ENCODE measurements at regions not wholly inside any gene's neighbourhood (a gene's known extent, or its start where the extent isn't known, plus 50 kb on each side); places are given as distances from the start of the nearest gene placed in this dataset.

DNA sequence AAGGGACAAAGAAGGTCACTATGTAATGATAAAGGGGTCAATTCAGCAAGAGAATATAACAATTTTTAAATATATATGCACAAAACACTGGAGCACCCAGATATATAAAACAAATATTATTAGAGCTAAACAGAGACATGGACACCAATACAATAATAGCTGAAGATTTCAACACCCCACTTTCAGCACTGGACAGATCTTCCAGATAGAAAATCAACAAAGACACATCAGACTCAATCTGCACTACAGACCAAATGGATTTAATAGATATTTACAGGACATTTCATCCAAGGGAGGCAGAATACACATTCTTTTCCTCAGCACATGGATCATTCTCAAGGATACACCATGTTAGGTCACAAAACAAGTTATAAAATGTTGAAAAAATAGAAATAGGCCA lies 111.4 kb downstream of the SOX3 start:
- no peak overlapping the region for H3K4me3 ChIP-seq (ENCODE audit: low read length)
- no peaks in the 10 kb centered on the region for H3K4me1 ChIP-seq (ENCODE audit: insufficient read depth, low read length)
- no peaks in the 10 kb centered on the region for H3K9me3 ChIP-seq (ENCODE audit: insufficient read depth, low read depth, low read length)
- H3K36me3 ChIP-seq (ENCODE audit: insufficient read depth, low read length) = no peaks in the 10 kb centered on the region
- H3K27me3 ChIP-seq (ENCODE audit: insufficient read depth, low read length) = no peaks in the 10 kb centered on the region
- H3K9ac ChIP-seq (ENCODE audit: low read depth, low read length) = no peak overlapping the region
- H3K27ac ChIP-seq (ENCODE audit: low read depth, low read length) = no peak overlapping the region

GRCh38 chrX:140391313-140391712 lies 113.6 kb downstream of the SOX3 start:
- Histone ChIP-seq H3K4me3 (ENCODE audit: low read length) (no peak overlapping the region), H3K27ac (ENCODE audit: low read depth, low read length) (no peak overlapping the region), H3K9ac (ENCODE audit: low read depth, low read length) (no peak overlapping the region), H3K36me3 (ENCODE audit: insufficient read depth, low read length) (no peaks in the 10 kb centered on the region), H3K9me3 (ENCODE audit: insufficient read depth, low read depth, low read length) (no peaks in the 10 kb centered on the region), H3K27me3 (ENCODE audit: insufficient read depth, low read length) (no peaks in the 10 kb centered on the region), H3K4me1 (ENCODE audit: insufficient read depth, low read length) (no peaks in the 10 kb centered on the region)
- WGBS = 83% methylated on average over 2 of the region's 3 CpGs

GRCh38 chrX:140389331-140389730 lies 115.5 kb downstream of the SOX3 start:
- 83% methylated on average over 3 of the region's 3 CpGs for WGBS
- Histone ChIP-seq H3K27me3 (ENCODE audit: insufficient read depth, low read length) (no peaks in the 10 kb centered on the region), H3K36me3 (ENCODE audit: insufficient read depth, low read length) (no peaks in the 10 kb centered on the region), H3K9me3 (ENCODE audit: insufficient read depth, low read depth, low read length) (no peaks in the 10 kb centered on the region), H3K4me1 (ENCODE audit: insufficient read depth, low read length) (no peaks in the 10 kb centered on the region), H3K9ac (ENCODE audit: low read depth, low read length) (no peak overlapping the region), H3K27ac (ENCODE audit: low read depth, low read length) (no peak overlapping the region), H3K4me3 (ENCODE audit: low read length) (no peak overlapping the region)

DNA sequence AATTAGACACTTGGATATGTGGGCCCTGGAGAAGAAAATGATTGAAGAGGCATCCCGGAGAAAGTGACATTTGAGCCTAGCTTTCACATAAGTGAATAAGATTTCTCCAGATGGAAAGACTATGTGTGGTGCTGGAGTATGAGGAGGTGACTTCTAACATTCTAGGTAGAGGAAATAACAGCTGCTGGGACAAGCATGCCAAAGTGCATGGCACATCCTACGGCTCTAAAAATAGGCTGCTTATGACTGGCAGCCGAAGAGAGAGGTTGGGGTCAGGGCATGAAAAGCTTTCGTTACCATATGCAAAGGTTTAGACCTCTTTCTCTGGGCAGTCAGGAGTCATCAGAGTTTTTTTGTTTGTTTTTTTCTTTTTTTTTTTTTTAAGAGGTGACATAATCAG lies 142.0 kb downstream of the SOX3 start:
- H3K4me1 ChIP-seq (ENCODE audit: insufficient read depth, low read length) = peaks cover 12% of the 10 kb centered on the region
- H3K27me3 ChIP-seq (ENCODE audit: insufficient read depth, low read length) = 0 out of 2 replicates have a peak, but pooled peaks cover 2% of the 10 kb centered on the region
- H3K27ac ChIP-seq (ENCODE audit: low read depth, low read length) = no peak overlapping the region
- no peak overlapping the region for H3K9ac ChIP-seq (ENCODE audit: low read depth, low read length)
- H3K9me3 ChIP-seq (ENCODE audit: insufficient read depth, low read depth, low read length) = no peaks in the 10 kb centered on the region
- H3K4me3 ChIP-seq (ENCODE audit: low read length) = no peak overlapping the region
- no peaks in the 10 kb centered on the region for H3K36me3 ChIP-seq (ENCODE audit: insufficient read depth, low read length)
- 71% methylated on average over 4 of the region's 4 CpGs for WGBS

DNA sequence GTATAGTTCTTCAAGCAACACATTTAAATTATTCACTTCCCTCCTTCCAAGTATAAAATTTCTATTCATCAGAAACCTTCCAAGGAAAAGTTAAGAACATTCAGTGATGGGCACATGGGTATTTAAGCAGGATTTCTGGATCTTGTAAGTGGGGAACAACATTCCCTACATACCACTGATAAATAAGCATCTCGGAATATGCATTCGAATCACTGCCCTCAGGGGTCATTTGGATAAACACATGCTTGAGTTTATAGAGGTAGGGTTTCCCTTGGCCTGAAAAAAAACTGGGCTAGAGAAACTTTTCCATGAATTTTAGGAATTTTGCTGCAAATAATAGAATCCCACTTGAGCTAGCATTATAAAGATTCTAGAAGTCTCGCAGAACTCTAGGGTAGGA lies 143.9 kb downstream of the SOX3 start:
- no peaks in the 10 kb centered on the region for H3K36me3 ChIP-seq (ENCODE audit: insufficient read depth, low read length)

DNA sequence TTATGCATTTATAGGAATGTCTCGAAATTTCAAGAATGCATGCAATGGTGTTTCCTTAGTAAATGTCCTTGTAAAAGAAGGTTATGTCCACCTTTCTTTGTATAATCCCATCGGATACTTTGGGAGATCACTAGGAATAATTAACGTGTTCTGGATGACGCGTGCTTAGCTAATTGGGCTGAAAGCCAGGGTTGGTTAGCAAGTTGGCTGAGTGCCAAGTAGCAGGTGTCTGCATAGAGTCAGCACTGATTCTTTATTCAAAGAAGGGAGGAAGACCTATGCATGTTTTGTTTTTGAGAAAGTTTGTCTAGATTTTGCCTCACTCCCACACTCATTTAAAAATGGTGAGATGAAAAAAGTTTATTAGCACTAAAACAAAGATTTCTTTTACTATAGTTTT lies 144.6 kb downstream of the SOX3 start:
- 53% methylated on average over 5 of the region's 5 CpGs for WGBS
- Histone ChIP-seq H3K9ac (ENCODE audit: low read depth, low read length) (no peak overlapping the region), H3K9me3 (ENCODE audit: insufficient read depth, low read depth, low read length) (no peaks in the 10 kb centered on the region), H3K36me3 (ENCODE audit: insufficient read depth, low read length) (no peaks in the 10 kb centered on the region), H3K27ac (ENCODE audit: low read depth, low read length) (no peak overlapping the region), H3K27me3 (ENCODE audit: insufficient read depth, low read length) (peaks cover 10% of the 10 kb centered on the region; the same call in 1 of the 2 replicates), H3K4me3 (ENCODE audit: low read length) (no peak overlapping the region), H3K4me1 (ENCODE audit: insufficient read depth, low read length) (peaks cover 12% of the 10 kb centered on the region)

More for the DNA sequence above, 143.9 kb downstream of the SOX3 start:
- Histone ChIP-seq H3K27me3 (ENCODE audit: insufficient read depth, low read length) (peaks cover 7% of the 10 kb centered on the region; the same call in 1 of the 2 replicates), H3K9me3 (ENCODE audit: insufficient read depth, low read depth, low read length) (no peaks in the 10 kb centered on the region), H3K4me3 (ENCODE audit: low read length) (no peak overlapping the region), H3K27ac (ENCODE audit: low read depth, low read length) (peak overlapping the region; percentile 60; the same call in 1 of the 2 replicates), H3K9ac (ENCODE audit: low read depth, low read length) (no peak overlapping the region), H3K4me1 (ENCODE audit: insufficient read depth, low read length) (peaks cover 12% of the 10 kb centered on the region)
- WGBS = 42% methylated on average over 3 of the region's 3 CpGs

- Histone ChIP-seq H3K9ac (ENCODE audit: low read depth, low read length) (no peak overlapping the region), H3K27ac (ENCODE audit: low read depth, low read length) (no peak overlapping the region), H3K36me3 (ENCODE audit: insufficient read depth, low read length) (no peaks in the 10 kb centered on the region), H3K4me3 (ENCODE audit: low read length) (no peak overlapping the region), H3K9me3 (ENCODE audit: insufficient read depth, low read depth, low read length) (no peaks in the 10 kb centered on the region), H3K27me3 (ENCODE audit: insufficient read depth, low read length) (peaks cover 10% of the 10 kb centered on the region; the same call in 1 of the 2 replicates), H3K4me1 (ENCODE audit: insufficient read depth, low read length) (peaks cover 14% of the 10 kb centered on the region)
- WGBS = 78% methylated on average over 9 of the region's 9 CpGs
Observed at GRCh38 chrX:140355922-140356321, 148.9 kb downstream of the SOX3 start.

DNA sequence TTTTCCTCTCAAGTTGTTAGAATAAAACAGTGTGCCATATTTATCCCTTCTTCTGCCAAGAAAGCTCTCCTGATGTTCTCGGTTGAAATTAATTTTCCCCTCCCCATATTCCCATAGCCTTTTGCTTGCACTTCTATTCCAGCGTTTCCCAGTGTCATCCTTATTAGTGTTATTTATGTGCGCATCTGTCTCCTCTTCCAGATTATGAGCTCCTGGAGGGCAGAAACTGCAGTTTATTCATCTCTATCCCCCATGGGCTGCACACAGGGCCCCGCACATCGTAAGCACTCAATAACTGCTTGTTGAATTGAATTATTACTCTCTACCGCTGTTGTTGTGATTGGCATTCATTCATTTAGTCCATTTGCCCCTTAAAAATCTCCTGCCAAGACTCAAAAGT lies 149.4 kb downstream of the SOX3 start:
- Histone ChIP-seq H3K9me3 (ENCODE audit: insufficient read depth, low read depth, low read length) (no peaks in the 10 kb centered on the region), H3K27me3 (ENCODE audit: insufficient read depth, low read length) (peaks cover 10% of the 10 kb centered on the region; the same call in 1 of the 2 replicates), H3K4me3 (ENCODE audit: low read length) (no peak overlapping the region), H3K4me1 (ENCODE audit: insufficient read depth, low read length) (peaks cover 10% of the 10 kb centered on the region), H3K36me3 (ENCODE audit: insufficient read depth, low read length) (no peaks in the 10 kb centered on the region), H3K9ac (ENCODE audit: low read depth, low read length) (no peak overlapping the region), H3K27ac (ENCODE audit: low read depth, low read length) (no peak overlapping the region; the same call in 1 of the 2 replicates)
- WGBS = 88% methylated on average over 5 of the region's 6 CpGs

- H3K4me3 ChIP-seq (ENCODE audit: low read length) = no peak overlapping the region
- peaks cover 10% of the 10 kb centered on the region; the same call in 1 of the 2 replicates for H3K27me3 ChIP-seq (ENCODE audit: insufficient read depth, low read length)
- peaks cover 10% of the 10 kb centered on the region; the same call in 1 of the 2 replicates for H3K4me1 ChIP-seq (ENCODE audit: insufficient read depth, low read length)
- no peaks in the 10 kb centered on the region for H3K36me3 ChIP-seq (ENCODE audit: insufficient read depth, low read length)
- no peak overlapping the region for H3K9ac ChIP-seq (ENCODE audit: low read depth, low read length)
- peak overlapping the region; percentile 71; the same call in 1 of the 2 replicates for H3K27ac ChIP-seq (ENCODE audit: low read depth, low read length)
- WGBS = 0% methylated on average over 3 of the region's 3 CpGs
- no peaks in the 10 kb centered on the region for H3K9me3 ChIP-seq (ENCODE audit: insufficient read depth, low read depth, low read length)
Observed at GRCh38 chrX:140354431-140355120, 150.3 kb downstream of the SOX3 start.

- Histone ChIP-seq H3K4me3 (ENCODE audit: low read length) (no peak overlapping the region), H3K36me3 (ENCODE audit: insufficient read depth, low read length) (no peaks in the 10 kb centered on the region), H3K9ac (ENCODE audit: low read depth, low read length) (no peak overlapping the region), H3K9me3 (ENCODE audit: insufficient read depth, low read depth, low read length) (no peaks in the 10 kb centered on the region), H3K4me1 (ENCODE audit: insufficient read depth, low read length) (peaks cover 28% of the 10 kb centered on the region), H3K27me3 (ENCODE audit: insufficient read depth, low read length) (no peaks in the 10 kb centered on the region), H3K27ac (ENCODE audit: low read depth, low read length) (peak overlapping the region; percentile 73; the same call in 1 of the 2 replicates)
- WGBS = 34% methylated on average over 1 of the region's 1 CpG
Observed at GRCh38 chrX:140346729-140347128, 158.1 kb downstream of the SOX3 start.

GRCh38 chrX:140343226-140343868 lies 161.5 kb downstream of the SOX3 start:
- no peaks in the 10 kb centered on the region for H3K36me3 ChIP-seq (ENCODE audit: insufficient read depth, low read length)
- no peak overlapping the region for H3K4me3 ChIP-seq (ENCODE audit: low read length)
- H3K27me3 ChIP-seq (ENCODE audit: insufficient read depth, low read length) = no peaks in the 10 kb centered on the region
- peaks cover 22% of the 10 kb centered on the region for H3K4me1 ChIP-seq (ENCODE audit: insufficient read depth, low read length)
- no peak overlapping the region for H3K9ac ChIP-seq (ENCODE audit: low read depth, low read length)
- no peaks in the 10 kb centered on the region for H3K9me3 ChIP-seq (ENCODE audit: insufficient read depth, low read depth, low read length)
- H3K27ac ChIP-seq (ENCODE audit: low read depth, low read length) = no peak overlapping the region
- 94% methylated on average over 5 of the region's 5 CpGs for WGBS
